ENCODE measurements at regions not wholly inside any gene's neighbourhood (a gene's known extent, or its start where the extent isn't known, plus 50 kb on each side); places are given as distances from the start of the nearest gene placed in this dataset.

- TF ChIP-seq POLR2A (IDR thresholded peaks at IDR 0.05) (no peak), CTCF (IDR thresholded peaks at IDR 0.05) (no peak)
These were observed 160.0 kb upstream of the PCDH15 start for GRCh38 chr10:54961040-54961439.

All from uterus (tissue), 2 donors.